Astrocyte of the cerebellum (primary cell): ENCODE measurements at regions not wholly inside any gene's neighbourhood (a gene's known extent, or its start where the extent isn't known, plus 50 kb on each side); places are given as distances from the start of the nearest gene placed in this dataset.

Source experiments
- DNase-seq: peaks from one replicate; pipeline ENCODE4 v3.0.0-alpha.2; 2011; ENCODE audit warnings: low read depth
- H3K4me3 ChIP-seq: 2 replicates; pipeline ENCODE4 v1.5.1; 2011; ENCODE audit warnings: mild to moderate bottlenecking, low read depth, low read length, moderate library complexity
- CTCF ChIP-seq: IDR thresholded peaks from 2 replicates; pipeline ENCODE4 v1.5.1; 2012; ENCODE audit warnings: low read length, low read depth, moderate library complexity, mild to moderate bottlenecking; ENCODE audit errors: missing control alignments
- in situ Hi-C: cut with HindIII; loops from 2 replicates; pipeline ENCODE4 v1.10.0; 2017; ENCODE audit warnings: low sequenced_read_pairs

DNA sequence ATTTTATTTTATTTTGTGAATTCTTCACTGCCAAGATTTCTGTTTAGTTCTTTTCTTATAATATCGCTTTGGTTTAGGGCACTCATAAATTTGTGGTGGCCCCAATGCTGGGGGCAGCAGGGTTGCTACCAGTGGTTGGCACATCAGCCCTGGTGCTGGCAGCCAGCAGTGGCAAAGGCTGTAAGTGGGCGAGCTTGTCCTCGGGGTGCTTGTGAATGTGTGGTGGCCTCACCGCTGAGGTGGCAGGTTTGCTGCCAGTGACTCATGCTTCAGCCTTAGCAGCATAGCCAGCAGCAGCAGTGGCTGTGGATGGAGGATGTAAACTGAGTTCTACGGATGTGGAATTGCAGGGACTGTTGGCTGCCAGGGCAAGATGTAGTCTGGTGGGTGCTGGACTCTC is 262.9 kb upstream of the DMAC1 start:
- in situ Hi-C loops: no loop called here
- no peak for DNase-seq
- no peak for TF ChIP-seq CTCF
- H3K4me3 ChIP-seq: no peak overlapping the region

DNA sequence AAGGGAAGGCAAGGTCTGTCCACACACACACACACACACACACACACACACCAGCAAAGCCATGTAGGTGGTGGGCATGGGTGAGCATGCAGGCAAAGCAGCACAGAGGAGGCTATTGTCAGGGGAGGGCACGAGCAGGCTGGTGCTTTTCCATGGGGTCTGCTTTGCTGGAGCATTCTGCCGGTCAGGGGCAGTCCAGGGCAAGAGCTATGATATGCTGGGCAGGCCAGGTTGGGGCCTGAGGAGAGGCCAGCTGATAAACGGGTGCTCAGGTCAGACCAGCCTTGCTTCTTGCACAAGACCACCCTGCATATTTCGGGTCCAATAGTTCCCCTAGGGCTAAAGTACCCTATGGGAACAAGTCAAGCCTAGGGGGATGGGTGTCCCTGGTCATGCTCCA is 253.9 kb upstream of the DMAC1 start:
- in situ Hi-C loops: no loop called here
- no peak for DNase-seq
- TF ChIP-seq CTCF: no peak
- no peak overlapping the region for H3K4me3 ChIP-seq

GRCh38 chr9:8052991-8053390 is 253.4 kb upstream of the DMAC1 start:
- no peak for DNase-seq
- H3K4me3 ChIP-seq: no peak overlapping the region
- in situ Hi-C loops: no loop called here
- no peak for TF ChIP-seq CTCF

GRCh38 chr9:8037745-8038144 is 238.2 kb upstream of the DMAC1 start:
- in situ Hi-C loops: no loop called here
- H3K4me3 ChIP-seq: no peak overlapping the region
- TF ChIP-seq CTCF: no peak
- no peak for DNase-seq

GRCh38 chr9:8036914-8037524 is 237.4 kb upstream of the DMAC1 start:
- DNase-seq: no peak
- in situ Hi-C loops: no loop called here
- no peak overlapping the region for H3K4me3 ChIP-seq
- TF ChIP-seq CTCF: no peak

DNA sequence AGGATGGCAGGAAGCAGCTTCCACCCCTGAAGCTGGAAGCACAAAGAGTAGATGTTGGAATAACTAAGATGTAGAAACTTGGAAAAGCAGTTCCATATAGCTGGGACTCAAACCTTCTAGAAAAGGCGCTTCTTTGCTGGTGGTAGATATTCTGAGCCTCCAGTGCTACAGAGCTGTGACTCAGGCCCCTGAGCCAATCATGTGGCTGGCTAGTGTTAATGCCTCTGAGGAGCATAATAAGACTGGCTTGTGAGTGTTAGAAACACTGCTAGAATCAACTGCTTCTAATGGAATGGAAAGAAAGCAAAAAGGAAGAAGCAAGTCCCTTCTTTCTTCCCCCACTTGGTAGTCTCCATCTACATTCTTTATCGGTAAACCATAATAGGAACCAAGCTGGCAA is 234.2 kb upstream of the DMAC1 start:
- in situ Hi-C loops: no loop called here
- no peak for TF ChIP-seq CTCF
- DNase-seq: no peak
- no peak overlapping the region for H3K4me3 ChIP-seq

- DNase-seq: no peak
- in situ Hi-C loops: no loop called here
- H3K4me3 ChIP-seq: no peak overlapping the region
- TF ChIP-seq CTCF: no peak
Measured at GRCh38 chr9:8030095-8030494, 230.5 kb upstream of the DMAC1 start.
